K562 (cell line): ENCODE measurements at regions not wholly inside any gene's neighbourhood (a gene's known extent, or its start where the extent isn't known, plus 50 kb on each side); places are given as distances from the start of the nearest gene placed in this dataset.
A peak's percentile ranks its signal among the peaks of the same experiment; 100 is the strongest.

Experiments
- ATAC-seq: fragments of 200-7000 bp; cut with Tn5 transposase; 3 replicates; pipeline ENCODE4 v1.9.1; 2020; ENCODE audit warnings: moderate library complexity
- BruUV-seq: library from RNA; stranded (reverse); fragments of 400-500 nt; replicated peaks from 2 replicates; lab custom pipeline; 2021; lab: Mats Ljungman, UMichigan
- CTCF ChIA-PET: fragments of 300-600 bp; formaldehyde crosslinking; extraction: SDS; loops from one replicate; lab custom pipeline; 2021; ENCODE audit warnings: low intra/inter-chr PET ratio; lab: Yijun Ruan, JAX
- POLR2A ChIA-PET: fragments of 300-600, 350-650 bp; sonication (Branson Sonifier 250); formaldehyde crosslinking; extraction: SDS; loops from one replicate; lab custom pipeline; 2021; ENCODE audit warnings: antibody characterized with exemption, inconsistent platforms; lab: Yijun Ruan, JAX
- DNase-seq, 4 experiments: peaks; one replicate each; pipeline versions ENCODE4 v3.0.0 to v3.0.0-alpha.2; 2011 to 2018; ENCODE audit warnings: low spot score in 3 of 4, mixed read lengths in 3 of 4; ENCODE audit errors: extremely low read depth in 1 of 4
- FAIRE-seq: peaks from 2 replicates; lab custom pipeline; 2011; peaks lifted over from hg19 to GRCh38; lab: Jason Lieb, UNC
- H2AFZ ChIP-seq: 2 replicates; pipeline ENCODE4 v1.6.0; 2011; ENCODE audit warnings: low read depth, low read length, control low read depth, inconsistent platforms
- H3K27ac ChIP-seq: fragments of 200-600 bp; 3 replicates; pipeline ENCODE4 v1.8.0; 2011; ENCODE audit warnings: low read depth, mild to moderate bottlenecking, control low read depth, inconsistent platforms, low read length, moderate library complexity, mixed read lengths; ENCODE audit errors: extremely low read depth
- H3K27me3 ChIP-seq, 2 experiments: fragments of 300-600 bp in 1 of 2; 2 replicates in 1 of 2; 3 replicates in 1 of 2; pipeline versions ENCODE4 v1.6.0 to v1.8.0; 2011; ENCODE audit warnings: inconsistent platforms in 2 of 2, low read length in 2 of 2, mild to moderate bottlenecking in 1 of 2, mixed read lengths in 1 of 2, moderate library complexity in 1 of 2; ENCODE audit not compliant: control insufficient read depth in 2 of 2, insufficient read depth in 2 of 2
- H3K36me3 ChIP-seq: fragments of 300-600 bp; 3 replicates; pipeline ENCODE4 v1.8.0; 2011; ENCODE audit warnings: mild to moderate bottlenecking, low read length, inconsistent platforms; ENCODE audit not compliant: control insufficient read depth, insufficient read depth
- H3K4me1 ChIP-seq, 2 experiments: fragments of 200-600 bp in 1 of 2; replicated peaks in 1 of 2; 2 replicates in 1 of 2; 3 replicates in 1 of 2; pipeline versions ENCODE4 v1.5.1 to v1.8.0; 2011; ENCODE audit warnings: inconsistent platforms in 2 of 2, low read length in 2 of 2, mild to moderate bottlenecking in 1 of 2, mixed read lengths in 1 of 2, moderate library complexity in 1 of 2; ENCODE audit not compliant: control insufficient read depth in 2 of 2, insufficient read depth in 2 of 2
- H3K4me2 ChIP-seq: 2 replicates; pipeline ENCODE4 v1.6.1; 2011; ENCODE audit warnings: low read length, control low read depth, inconsistent platforms, mixed read lengths; ENCODE audit not compliant: insufficient read depth
- H3K4me3 ChIP-seq: fragments of 200-600 bp; sonication (generic), shearing (Covaris generic); 2 replicates; pipeline ENCODE4 v1.5.1; 2016; ENCODE audit warnings: control low read depth, inconsistent platforms
- H3K79me2 ChIP-seq: fragments of 200-600 bp; 3 replicates; pipeline ENCODE4 v1.8.0; 2011; ENCODE audit warnings: low read length, inconsistent platforms; ENCODE audit not compliant: control insufficient read depth, insufficient read depth
- H3K9ac ChIP-seq, 2 experiments: 2 replicates each; pipeline versions ENCODE4 v1.6.0 to v1.6.1; 2011; ENCODE audit warnings: low read depth in 2 of 2, low read length in 2 of 2, control low read depth in 1 of 2, inconsistent platforms in 1 of 2, mild to moderate bottlenecking in 1 of 2, mixed read lengths in 1 of 2; ENCODE audit not compliant: insufficient read depth in 1 of 2
- H3K9me1 ChIP-seq: one replicate; pipeline ENCODE4 v1.6.0; 2011; ENCODE audit warnings: inconsistent platforms, mild to moderate bottlenecking, low read length, moderate library complexity; ENCODE audit not compliant: control insufficient read depth, insufficient read depth
- H3K9me3 ChIP-seq: replicated peaks from 2 replicates; pipeline ENCODE4 v1.5.1; 2011; ENCODE audit warnings: low read depth, low read length, inconsistent platforms; ENCODE audit not compliant: control insufficient read depth, insufficient read depth
- H4K20me1 ChIP-seq: replicated peaks from 2 replicates; pipeline ENCODE4 v1.6.1; 2011; ENCODE audit warnings: low read length, inconsistent platforms, mixed read lengths; ENCODE audit not compliant: control insufficient read depth, insufficient read depth
- ATF1 ChIP-seq, 2 experiments: fragments of 450-650 bp in 1 of 2; IDR thresholded peaks; 2 replicates each; pipeline ENCODE4 v1.6.1; 2016; ENCODE audit warnings: missing compliant biosample characterization in 1 of 2, missing genetic modification characterization in 1 of 2
- CEBPG ChIP-seq, 3 experiments: fragments of 200-800 bp in 1 of 3; sonication (Bioruptor generic) in 1 of 3; sonication (generic) in 1 of 3; formaldehyde crosslinking in 1 of 3; IDR thresholded peaks in 2 of 3; conservative IDR thresholded peaks in 1 of 3; 2 replicates each; pipeline versions ENCODE4 v1.6.1 to v1.8.0; 2016 to 2022; ENCODE audit warnings: missing compliant biosample characterization in 2 of 3, missing genetic modification characterization in 2 of 3, mild to moderate bottlenecking in 1 of 3, missing genetic modification reagents in 1 of 3
- CREB1 ChIP-seq, 2 experiments: sonication (generic) in 1 of 2; formaldehyde crosslinking in 1 of 2; IDR thresholded peaks; 2 replicates each; pipeline versions ENCODE4 v1.6.1 to v1.8.0; 2012 to 2022; ENCODE audit warnings: inconsistent platforms in 1 of 2, mild to moderate bottlenecking in 1 of 2, missing genetic modification reagents in 1 of 2, moderate library complexity in 1 of 2
- HSF4 ChIP-seq: fragments of 250-450 bp; sonication (Bioruptor Pico); IDR thresholded peaks from 2 replicates; pipeline ENCODE4 v2.1.2; 2022; ENCODE audit warnings: mild to moderate bottlenecking, moderate library complexity, borderline replicate concordance
- IFI16 ChIP-seq: fragments of 250-450 bp; sonication (Bioruptor Pico); IDR thresholded peaks from 2 replicates; pipeline ENCODE4 v2.1.2; 2022; ENCODE audit warnings: mild to moderate bottlenecking, inconsistent platforms
- JUN ChIP-seq, 2 experiments: sonication (generic) in 1 of 2; formaldehyde crosslinking in 1 of 2; IDR thresholded peaks; 2 replicates each; pipeline versions ENCODE4 v1.6.1 to v1.8.0; 2012 to 2022; ENCODE audit warnings: borderline replicate concordance in 2 of 2, mild to moderate bottlenecking in 2 of 2, improper control_type of control experiment in 1 of 2, low read depth in 1 of 2, low read length in 1 of 2, missing genetic modification reagents in 1 of 2
- JUND ChIP-seq, 2 experiments: IDR thresholded peaks; 2 replicates in 1 of 2; 3 replicates in 1 of 2; pipeline ENCODE4 v1.6.1; 2011; ENCODE audit warnings: borderline replicate concordance in 2 of 2, low read depth in 2 of 2, low read length in 2 of 2, improper control_type of control experiment in 1 of 2, missing biosample characterization in 1 of 2, missing genetic modification characterization in 1 of 2, missing genetic modification reagents in 1 of 2
- NFE2 ChIP-seq: IDR thresholded peaks from 2 replicates; pipeline ENCODE4 v1.6.1; 2014; ENCODE audit warnings: antibody characterized with exemption, low read depth
- NFIC ChIP-seq: fragments of 450-650 bp; IDR thresholded peaks from 2 replicates; pipeline ENCODE4 v1.6.1; 2017; ENCODE audit warnings: mild to moderate bottlenecking, inconsistent platforms
- POLR2B ChIP-seq: fragments of 450-650 bp; IDR thresholded peaks from 2 replicates; pipeline ENCODE4 v1.6.1; 2018; ENCODE audit warnings: low read depth; ENCODE audit not compliant: partially characterized antibody
- PPARD ChIP-seq: fragments of 250-450 bp; sonication (Bioruptor Pico); IDR thresholded peaks from 2 replicates; pipeline ENCODE4 v1.8.0; 2022; ENCODE audit warnings: inconsistent platforms, mild to moderate bottlenecking, moderate library complexity
- SP1 ChIP-seq: sonication (generic); formaldehyde crosslinking; IDR thresholded peaks from 2 replicates; pipeline ENCODE4 v1.8.1; 2022; ENCODE audit warnings: mild to moderate bottlenecking, missing genetic modification reagents
- TRIM28 ChIP-seq: fragments of 450-650 bp; IDR thresholded peaks from 2 replicates; pipeline ENCODE4 v1.6.1; 2017
- U2AF2 ChIP-seq: fragments of 200-400 bp; formaldehyde crosslinking; optimal IDR thresholded peaks from 2 replicates; pipeline ENCODE3; 2017; ENCODE audit warnings: low read depth, mild to moderate bottlenecking, low read length
- ZNF444 ChIP-seq: fragments of 250-450 bp; sonication (Bioruptor Pico); IDR thresholded peaks from 2 replicates; pipeline ENCODE4 v1.4.0; 2020; ENCODE audit warnings: mild to moderate bottlenecking, moderate library complexity
- WGBS: fragments of 100-300 bp; shearing (Covaris generic); methylation state at CpG from one replicate; pipeline ENCODE4 v1.1.6; 2016; ENCODE audit warnings: low coverage, mixed read lengths; ENCODE audit not compliant: insufficient coverage; ENCODE audit errors: missing lambda C conversion rate; 5-methylcytosine and 5-hydroxymethylcytosine counted together
- in situ Hi-C: fragments of 300-500 bp; cut with MboI; formaldehyde crosslinking; loops from 4 replicates; pipeline ENCODE4 v1.15.0; 2018; ENCODE audit warnings: inconsistent platforms, mixed read lengths
- intact Hi-C: fragments of 100-400 bp; cut with micrococcal nuclease; formaldehyde crosslinking; loops from 2 replicates; pipeline ENCODE4 v1.14.2; 2022
- TF ChIP-seq, protein P1 (sequence below), 2 experiments: fragments of 450-650 bp in 1 of 2; sonication (generic) in 1 of 2; formaldehyde crosslinking in 1 of 2; IDR thresholded peaks in 1 of 2; conservative IDR thresholded peaks in 1 of 2; 2 replicates each; pipeline versions ENCODE4 v1.6.1 to v1.8.1; 2016 to 2023; ENCODE audit warnings: mild to moderate bottlenecking in 2 of 2, moderate library complexity in 2 of 2, inconsistent platforms in 1 of 2, missing genetic modification reagents in 1 of 2
- TF ChIP-seq, protein P2 (sequence below): sonication (generic); formaldehyde crosslinking; IDR thresholded peaks from 2 replicates; pipeline ENCODE4 v1.8.1; 2023; ENCODE audit warnings: mild to moderate bottlenecking, missing genetic modification reagents, moderate library complexity
- TF ChIP-seq, protein P3 (sequence below): fragments of 450-650 bp; formaldehyde crosslinking; conservative IDR thresholded peaks from 2 replicates; pipeline ENCODE4 v1.4.0; 2022; ENCODE audit warnings: mild to moderate bottlenecking, missing genetic modification characterization

DNA sequence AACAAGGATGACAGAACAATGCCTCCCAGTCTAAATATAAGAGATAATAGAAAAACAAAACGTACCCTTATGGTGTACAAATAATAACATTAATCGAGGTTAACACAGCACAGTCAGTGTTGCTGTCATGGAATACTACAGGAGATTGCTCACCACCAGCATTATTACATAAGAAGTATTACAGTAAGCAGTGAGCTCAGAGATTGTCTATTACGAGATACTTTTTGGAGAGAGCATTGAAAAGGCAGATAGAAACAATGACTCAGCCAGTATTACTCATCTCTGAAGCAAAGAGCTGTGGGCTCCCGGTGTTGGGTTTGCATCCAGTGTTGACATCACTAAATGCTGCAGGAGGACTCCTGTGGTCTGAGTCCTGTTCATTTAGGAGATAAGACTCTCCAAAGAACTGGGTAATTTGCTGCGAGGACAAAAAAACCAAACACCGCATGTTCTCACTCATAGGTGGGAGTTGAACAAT lies 191.9 kb upstream of the SEMA6A start:
- H3K79me2 ChIP-seq: no peaks in the 10 kb centered on the region
- DNase-seq (peak in 2 of 4 experiments; percentile 24 to 31), FAIRE-seq (no peak), ATAC-seq (peak; percentile 54; the same call in 1 of the 3 replicates)
- 0% methylated on average over 6 of the region's 6 CpGs for WGBS
- H4K20me1 ChIP-seq: no peaks in the 10 kb centered on the region
- ChIA-PET CTCF (no interaction called here), POLR2A (no interaction called here)
- H3K27ac ChIP-seq: no peak overlapping the region
- no peak overlapping the region for H3K4me2 ChIP-seq
- H3K36me3 ChIP-seq: no peaks in the 10 kb centered on the region
- H3K9ac ChIP-seq: no peak overlapping the region
- H3K4me3 ChIP-seq: no peak overlapping the region
- H2AFZ ChIP-seq: no peak overlapping the region
- H3K4me1 ChIP-seq: no peaks in the 10 kb centered on the region
- BruUV-seq: no TSS peak
- no peaks in the 10 kb centered on the region for H3K9me3 ChIP-seq
- in situ Hi-C loops: no loop called here
- intact Hi-C loops: no loop called here
- no peaks in the 10 kb centered on the region for H3K27me3 ChIP-seq
- H3K9me1 ChIP-seq: no peaks in the 10 kb centered on the region
- no peak for TF ChIP-seq IFI16 (CRISPR knock-in tag)
- TF ChIP-seq, protein P1, sequence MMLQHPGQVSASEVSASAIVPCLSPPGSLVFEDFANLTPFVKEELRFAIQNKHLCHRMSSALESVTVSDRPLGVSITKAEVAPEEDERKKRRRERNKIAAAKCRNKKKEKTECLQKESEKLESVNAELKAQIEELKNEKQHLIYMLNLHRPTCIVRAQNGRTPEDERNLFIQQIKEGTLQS (IDR thresholded peaks at IDR 0.05): peak; percentile 86
- TF ChIP-seq, protein P1 (CRISPR knock-in tag; conservative IDR thresholded peaks at IDR 0.05): no peak
- TF ChIP-seq POLR2B: no peak
- peak; percentile 71; the same call in 1 of the 2 replicates for TF ChIP-seq JUND (IDR thresholded peaks at IDR 0.05; ENCODE audit: borderline replicate concordance, low read depth, low read length)
- TF ChIP-seq JUND (tag; IDR thresholded peaks at IDR 0.05; ENCODE audit: borderline replicate concordance, low read depth, low read length): peak; percentile 83; the same call in 2 of the 3 replicates
- TF ChIP-seq TRIM28: no peak
- TF ChIP-seq NFIC: no peak
- peak; percentile 42; the same call in 1 of the 2 replicates for TF ChIP-seq NFE2
- TF ChIP-seq, protein P2, sequence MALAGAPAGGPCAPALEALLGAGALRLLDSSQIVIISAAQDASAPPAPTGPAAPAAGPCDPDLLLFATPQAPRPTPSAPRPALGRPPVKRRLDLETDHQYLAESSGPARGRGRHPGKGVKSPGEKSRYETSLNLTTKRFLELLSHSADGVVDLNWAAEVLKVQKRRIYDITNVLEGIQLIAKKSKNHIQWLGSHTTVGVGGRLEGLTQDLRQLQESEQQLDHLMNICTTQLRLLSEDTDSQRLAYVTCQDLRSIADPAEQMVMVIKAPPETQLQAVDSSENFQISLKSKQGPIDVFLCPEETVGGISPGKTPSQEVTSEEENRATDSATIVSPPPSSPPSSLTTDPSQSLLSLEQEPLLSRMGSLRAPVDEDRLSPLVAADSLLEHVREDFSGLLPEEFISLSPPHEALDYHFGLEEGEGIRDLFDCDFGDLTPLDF (CRISPR knock-in tag): no peak
- TF ChIP-seq SP1 (CRISPR knock-in tag): no peak
- TF ChIP-seq ATF1 (CRISPR knock-in tag; IDR thresholded peaks at IDR 0.05): no peak
- TF ChIP-seq ATF1 (tag; IDR thresholded peaks at IDR 0.05): peak; percentile 36; the same call in 1 of the 2 replicates
- no peak for TF ChIP-seq HSF4 (CRISPR knock-in tag)
- TF ChIP-seq, protein P3, sequence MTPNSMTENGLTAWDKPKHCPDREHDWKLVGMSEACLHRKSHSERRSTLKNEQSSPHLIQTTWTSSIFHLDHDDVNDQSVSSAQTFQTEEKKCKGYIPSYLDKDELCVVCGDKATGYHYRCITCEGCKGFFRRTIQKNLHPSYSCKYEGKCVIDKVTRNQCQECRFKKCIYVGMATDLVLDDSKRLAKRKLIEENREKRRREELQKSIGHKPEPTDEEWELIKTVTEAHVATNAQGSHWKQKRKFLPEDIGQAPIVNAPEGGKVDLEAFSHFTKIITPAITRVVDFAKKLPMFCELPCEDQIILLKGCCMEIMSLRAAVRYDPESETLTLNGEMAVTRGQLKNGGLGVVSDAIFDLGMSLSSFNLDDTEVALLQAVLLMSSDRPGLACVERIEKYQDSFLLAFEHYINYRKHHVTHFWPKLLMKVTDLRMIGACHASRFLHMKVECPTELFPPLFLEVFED: no peak
- no peak for TF ChIP-seq U2AF2
- TF ChIP-seq PPARD (CRISPR knock-in tag): no peak
- no peak for TF ChIP-seq CEBPG (CRISPR knock-in tag; IDR thresholded peaks at IDR 0.05)
- TF ChIP-seq CEBPG (tag; conservative IDR thresholded peaks at IDR 0.05 in 1 of 2, IDR thresholded peaks at IDR 0.05 in 1 of 2): peak in 1 of 2 experiments; percentile 52; a peak in 2 of 4 replicates
- peak; percentile 65; the same call in 1 of the 2 replicates for TF ChIP-seq JUN (IDR thresholded peaks at IDR 0.05; ENCODE audit: borderline replicate concordance, low read depth, low read length)
- TF ChIP-seq JUN (CRISPR knock-in tag; IDR thresholded peaks at IDR 0.05; ENCODE audit: borderline replicate concordance): no peak
- no peak for TF ChIP-seq ZNF444 (CRISPR knock-in tag)
- TF ChIP-seq CREB1 (IDR thresholded peaks at IDR 0.05): peak; percentile 70
- TF ChIP-seq CREB1 (CRISPR knock-in tag; IDR thresholded peaks at IDR 0.05): peak; percentile 29; the same call in 1 of the 2 replicates
